ENCODE measurements at regions not wholly inside any gene's neighbourhood (a gene's known extent, or its start where the extent isn't known, plus 50 kb on each side); places are given as distances from the start of the nearest gene placed in this dataset.

DNA sequence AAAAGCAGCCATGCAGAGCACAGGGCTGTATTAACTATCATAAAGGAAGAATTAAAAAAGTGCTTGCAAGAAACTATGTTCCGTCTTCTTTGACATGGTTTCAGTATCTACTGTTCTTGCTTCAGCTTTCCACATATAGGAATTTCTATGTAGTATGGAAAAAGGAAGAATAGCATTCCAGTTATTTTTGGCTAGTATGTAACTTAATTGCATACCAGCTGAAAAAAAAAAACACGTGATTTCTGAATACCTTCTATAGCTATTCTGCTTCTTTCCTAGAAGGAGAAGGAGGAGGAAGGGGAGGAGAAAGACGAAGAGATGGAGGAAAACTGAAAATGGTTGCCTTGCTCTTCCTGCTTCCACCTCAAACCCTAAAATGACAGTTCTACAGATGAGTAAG is 619.0 kb downstream of the KCTD12 start:
- Histone ChIP-seq H4K91ac (replicated peaks; ENCODE audit: insufficient read length, low read length) (no peak overlapping the region), H3K23ac (ENCODE audit: insufficient read length) (no peak overlapping the region), H3K27me3 (replicated peaks in 1 of 4; ENCODE audit: control insufficient read depth in 3 of 4, extremely low read depth in 1 of 4, insufficient read depth in 3 of 4, low read length in 3 of 4) (no peaks in the 10 kb centered on the region), H2BK120ac (replicated peaks; ENCODE audit: low read depth, low read length) (no peak overlapping the region), H3K14ac (ENCODE audit: insufficient read length) (no peak overlapping the region), H3K4me3 (ENCODE audit: extremely low read depth in 1 of 4, insufficient read depth in 2 of 4, low read depth in 3 of 4, low read length in 4 of 4) (no peak overlapping the region), H4K8ac (ENCODE audit: extremely low read depth, insufficient read depth, low read length) (no peak overlapping the region), H3K4ac (replicated peaks; ENCODE audit: insufficient read length, low read depth, low read length) (no peak overlapping the region), H3K9ac (replicated peaks in 1 of 4; ENCODE audit: extremely low read depth in 1 of 4, low read depth in 3 of 4, low read length in 3 of 4) (no peak overlapping the region), H3K4me2 (ENCODE audit: insufficient read depth in 1 of 2, low read depth in 2 of 2, low read length in 2 of 2) (no peak overlapping the region), H3K9me3 (ENCODE audit: insufficient read depth in 2 of 2, low read depth in 1 of 2, low read length in 1 of 2) (no peaks in the 10 kb centered on the region), H3K27ac (ENCODE audit: low read depth, low read length) (no peak overlapping the region), H4K20me1 (replicated peaks in 1 of 2; ENCODE audit: control insufficient read depth in 1 of 2, insufficient read depth in 2 of 2, low read length in 2 of 2) (no peaks in the 10 kb centered on the region), H2AFZ (ENCODE audit: low read length) (no peak overlapping the region), H4K5ac (ENCODE audit: insufficient read length, low read depth, low read length) (no peak overlapping the region), H2BK5ac (ENCODE audit: low read depth, low read length) (no peak overlapping the region), H3K79me1 (ENCODE audit: low read depth, low read length) (no peaks in the 10 kb centered on the region), H2AK5ac (ENCODE audit: low read depth, low read length) (no peak overlapping the region), H3K79me2 (ENCODE audit: control insufficient read depth in 1 of 2, insufficient read depth in 2 of 2, low read length in 2 of 2) (no peaks in the 10 kb centered on the region), H3K18ac (ENCODE audit: extremely low read depth, low read length) (no peak overlapping the region), H3K4me1 (replicated peaks in 1 of 4; ENCODE audit: control insufficient read depth in 3 of 4, insufficient read depth in 4 of 4, low read length in 3 of 4) (no peaks in the 10 kb centered on the region), H3K36me3 (ENCODE audit: control insufficient read depth in 2 of 4, insufficient read depth in 4 of 4, low read length in 3 of 4) (no peaks in the 10 kb centered on the region), H3K23me2 (ENCODE audit: low read depth, low read length) (no peaks in the 10 kb centered on the region), H3K56ac (replicated peaks; ENCODE audit: insufficient read length, low read depth, low read length) (no peak overlapping the region), H2BK12ac (ENCODE audit: low read depth, low read length) (no peak overlapping the region), H2BK15ac (ENCODE audit: low read length) (no peak overlapping the region), H2BK20ac (ENCODE audit: low read length) (no peak overlapping the region)
- no peak for FAIRE-seq
- 71% methylated on average over 3 of the region's 3 CpGs; no CpG with 5 or more reads in 1 of the 2 experiments for WGBS, 2 experiments (ENCODE audit: extremely low coverage in 1 of 2, insufficient coverage in 1 of 2, insufficient read length in 1 of 2, insufficient replicate concordance in 2 of 2, low coverage in 1 of 2, low lambda C conversion rate in 2 of 2, missing lambda C conversion rate in 1 of 2)
- ChIA-PET POLR2A (ENCODE audit: partially characterized antibody) (no interaction called here), CTCF (ENCODE audit: partially characterized antibody) (no interaction called here)
- TF ChIP-seq EGR1 (IDR thresholded peaks at IDR 0.05; ENCODE audit: borderline replicate concordance, low read depth, low read length): no peak
- TF ChIP-seq, protein P1, sequence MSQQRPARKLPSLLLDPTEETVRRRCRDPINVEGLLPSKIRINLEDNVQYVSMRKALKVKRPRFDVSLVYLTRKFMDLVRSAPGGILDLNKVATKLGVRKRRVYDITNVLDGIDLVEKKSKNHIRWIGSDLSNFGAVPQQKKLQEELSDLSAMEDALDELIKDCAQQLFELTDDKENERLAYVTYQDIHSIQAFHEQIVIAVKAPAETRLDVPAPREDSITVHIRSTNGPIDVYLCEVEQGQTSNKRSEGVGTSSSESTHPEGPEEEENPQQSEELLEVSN (IDR thresholded peaks at IDR 0.05): no peak
- TF ChIP-seq PHF8 (conservative IDR thresholded peaks at IDR 0.05; ENCODE audit: low read depth, low read length): no peak
- TF ChIP-seq SIX5 (IDR thresholded peaks at IDR 0.05; ENCODE audit: low read depth, low read length): no peak
- TF ChIP-seq, protein P2, sequence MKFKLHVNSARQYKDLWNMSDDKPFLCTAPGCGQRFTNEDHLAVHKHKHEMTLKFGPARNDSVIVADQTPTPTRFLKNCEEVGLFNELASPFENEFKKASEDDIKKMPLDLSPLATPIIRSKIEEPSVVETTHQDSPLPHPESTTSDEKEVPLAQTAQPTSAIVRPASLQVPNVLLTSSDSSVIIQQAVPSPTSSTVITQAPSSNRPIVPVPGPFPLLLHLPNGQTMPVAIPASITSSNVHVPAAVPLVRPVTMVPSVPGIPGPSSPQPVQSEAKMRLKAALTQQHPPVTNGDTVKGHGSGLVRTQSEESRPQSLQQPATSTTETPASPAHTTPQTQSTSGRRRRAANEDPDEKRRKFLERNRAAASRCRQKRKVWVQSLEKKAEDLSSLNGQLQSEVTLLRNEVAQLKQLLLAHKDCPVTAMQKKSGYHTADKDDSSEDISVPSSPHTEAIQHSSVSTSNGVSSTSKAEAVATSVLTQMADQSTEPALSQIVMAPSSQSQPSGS (IDR thresholded peaks at IDR 0.05; ENCODE audit: low read length): no peak
- no peak for TF ChIP-seq ZNF274 (IDR thresholded peaks at IDR 0.05; ENCODE audit: borderline replicate concordance, extremely low read depth, low read length)
- no peak for TF ChIP-seq TEAD4 (IDR thresholded peaks at IDR 0.05; ENCODE audit: low read depth, low read length)
- no peak for TF ChIP-seq POLR2AphosphoS5 (IDR thresholded peaks at IDR 0.05; ENCODE audit: low read depth, low read length)
- TF ChIP-seq JUND (IDR thresholded peaks at IDR 0.05; ENCODE audit: low read length): no peak
- no peak for TF ChIP-seq CHD1 (IDR thresholded peaks at IDR 0.05; ENCODE audit: low read depth, low read length)
- no peak for TF ChIP-seq SRF (IDR thresholded peaks at IDR 0.05; ENCODE audit: low read depth, low read length)
- no peak for TF ChIP-seq GABPA (IDR thresholded peaks at IDR 0.05; ENCODE audit: borderline replicate concordance, insufficient read depth, low read length)
- no peak for TF ChIP-seq RFX5 (IDR thresholded peaks at IDR 0.05; ENCODE audit: borderline replicate concordance, low read depth, low read length)
- DNase-seq (ENCODE audit: low read depth in 1 of 2, low spot score in 2 of 2): no peak

Measured in H1 (cell line).